NOMO-1 treated with dmso at 0.1 percent for 144 hours (cell line): ENCODE measurements at regions not wholly inside any gene's neighbourhood (a gene's known extent, or its start where the extent isn't known, plus 50 kb on each side); places are given as distances from the start of the nearest gene placed in this dataset.
"Not testable (repeated sequence)": the region's sequence is repeated elsewhere in the genome, so short reads cannot be mapped to it uniquely, and the experiment has no call there.

Source experiments
- DNase-seq: peaks from one replicate; lab custom pipeline; 2025; ENCODE audit not compliant: unreplicated experiment; lab: John Stamatoyannopoulos, UW

DNA sequence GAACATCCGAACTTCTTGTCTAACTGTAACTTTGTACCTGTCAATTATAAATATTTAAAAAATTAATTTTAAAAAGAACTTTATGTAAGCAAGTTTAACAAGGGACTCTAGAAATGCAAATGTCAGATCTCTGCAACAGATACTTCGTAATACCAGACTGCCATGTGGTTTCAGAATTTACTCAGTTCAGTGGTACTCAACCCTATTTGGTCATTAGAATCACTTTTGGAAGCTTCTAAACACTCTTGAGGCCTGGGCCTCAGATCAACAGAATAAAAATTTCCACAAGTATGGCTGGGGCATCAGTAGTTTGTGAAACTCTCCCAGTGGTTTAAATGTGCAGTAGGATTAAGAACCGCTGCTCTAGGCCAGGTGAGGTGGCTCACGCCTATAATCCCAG is 139.5 kb upstream of the SMYD2 start:
- DNase-seq: no peak

DNA sequence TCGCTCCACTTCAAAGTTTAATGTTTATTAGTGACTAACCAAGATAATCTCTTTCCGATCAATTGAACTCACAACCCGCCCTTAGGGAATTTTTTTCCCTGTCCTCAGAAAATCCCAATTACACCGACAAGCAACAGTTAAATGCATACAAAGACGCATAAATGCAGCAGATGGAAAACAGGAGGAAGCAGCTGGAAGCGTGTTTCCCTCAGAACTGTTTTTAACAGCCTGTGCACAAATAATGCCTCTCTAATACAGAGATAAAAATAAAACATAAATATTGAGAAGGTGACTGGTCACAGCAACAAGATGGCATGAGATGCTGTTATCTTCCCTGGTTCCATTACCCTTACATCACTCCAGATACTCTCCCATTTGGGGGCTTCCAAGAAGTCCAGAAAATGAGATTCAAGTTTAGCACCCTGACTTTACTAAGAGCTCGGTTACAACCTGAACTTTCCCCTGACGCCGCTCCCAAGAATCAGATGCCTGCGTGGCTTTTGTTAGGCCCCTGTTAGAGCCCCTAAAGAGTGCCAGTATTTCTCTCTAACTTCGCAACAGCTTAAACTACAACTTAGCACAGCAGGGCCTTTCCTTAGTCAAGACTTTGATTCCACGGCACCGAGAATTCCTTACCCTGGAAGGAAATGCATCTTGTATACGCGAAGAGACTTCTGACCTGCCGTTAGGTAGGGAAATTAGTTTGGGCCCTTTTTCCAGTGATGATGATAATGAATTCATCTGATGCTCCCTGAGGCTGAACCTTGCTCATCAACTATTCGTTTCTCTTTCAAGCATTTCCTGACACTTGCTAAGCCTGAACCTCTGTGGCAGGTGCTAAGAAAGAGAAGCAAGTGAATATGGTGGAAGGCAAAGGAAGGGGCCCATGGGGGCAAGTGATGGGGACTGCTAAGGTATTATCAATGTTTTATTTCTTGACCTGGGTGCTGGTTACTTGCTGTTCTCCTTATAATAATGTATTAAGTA is 137.7 kb upstream of the SMYD2 start:
- no peak for DNase-seq

DNA sequence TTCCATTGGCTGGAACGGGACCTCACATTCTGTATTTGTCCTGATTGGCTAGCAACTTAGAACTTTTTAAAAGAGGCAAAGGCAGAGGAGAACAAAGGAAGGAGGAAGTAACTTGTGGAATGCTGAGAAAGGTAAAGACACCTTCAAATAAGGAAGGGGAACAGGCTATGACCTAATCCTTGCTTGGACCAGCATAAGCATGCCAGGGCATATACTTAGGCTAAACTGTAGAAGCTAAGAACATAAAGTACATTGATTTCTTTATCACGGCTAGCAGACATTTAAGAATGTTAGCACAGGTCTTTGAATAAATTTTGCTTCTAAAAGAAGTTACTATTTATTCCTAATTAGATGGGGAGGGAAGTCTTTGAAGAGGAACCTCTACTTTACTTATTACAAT is 136.4 kb upstream of the SMYD2 start:
- DNase-seq: not testable (repeated sequence)

DNA sequence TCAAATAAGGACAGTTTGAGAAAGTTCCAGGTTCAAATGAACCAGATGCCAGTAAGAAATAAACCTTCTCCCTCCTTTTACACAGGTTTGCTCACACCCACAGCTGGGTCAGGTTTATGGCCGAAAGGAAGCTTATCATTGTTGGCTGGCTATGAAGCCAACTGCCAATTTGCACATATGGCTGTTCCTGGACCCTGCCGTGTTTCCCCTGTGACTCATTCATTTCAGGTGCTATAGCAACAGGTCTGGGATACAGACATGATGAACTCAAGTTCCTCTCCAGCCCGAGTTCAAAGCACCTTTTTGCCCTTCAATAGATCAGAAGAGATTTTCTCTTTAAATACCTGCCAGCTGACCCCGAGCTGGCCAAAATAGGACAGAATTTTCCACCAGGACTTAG is 134.4 kb upstream of the SMYD2 start:
- DNase-seq: no peak

DNA sequence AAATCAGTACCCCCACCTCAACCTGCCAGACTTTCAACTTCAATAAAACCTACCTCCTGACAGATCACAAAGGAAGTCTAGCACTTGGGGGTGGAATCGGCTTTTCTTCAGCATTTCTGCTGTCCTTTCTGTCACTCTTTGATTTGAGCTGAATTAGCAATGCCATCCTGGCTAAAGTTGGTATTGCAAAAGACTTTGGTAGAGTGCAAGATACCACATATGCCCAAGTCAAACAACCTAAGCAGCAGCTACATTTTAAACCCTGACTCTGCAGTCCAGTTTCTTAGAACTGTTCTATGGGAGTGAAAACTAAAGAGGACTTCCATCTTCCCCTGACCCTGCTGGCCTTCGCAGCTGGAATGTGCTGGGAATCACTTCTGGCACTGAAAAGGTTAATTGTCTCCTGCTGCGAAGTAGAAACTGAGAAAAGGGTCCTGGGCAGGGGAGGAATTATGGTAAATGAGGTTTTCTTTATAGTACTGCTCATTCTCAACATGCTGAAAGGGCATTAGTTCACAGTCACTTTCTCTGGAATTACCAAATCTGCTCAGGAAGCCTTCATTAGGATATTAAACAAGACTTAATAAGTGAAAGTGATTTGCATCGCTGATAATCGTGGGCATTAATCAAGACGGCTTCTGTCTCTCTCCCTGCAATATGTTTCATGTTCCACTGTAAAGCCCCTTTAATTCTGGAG is 126.2 kb upstream of the SMYD2 start:
- DNase-seq: no peak

DNA sequence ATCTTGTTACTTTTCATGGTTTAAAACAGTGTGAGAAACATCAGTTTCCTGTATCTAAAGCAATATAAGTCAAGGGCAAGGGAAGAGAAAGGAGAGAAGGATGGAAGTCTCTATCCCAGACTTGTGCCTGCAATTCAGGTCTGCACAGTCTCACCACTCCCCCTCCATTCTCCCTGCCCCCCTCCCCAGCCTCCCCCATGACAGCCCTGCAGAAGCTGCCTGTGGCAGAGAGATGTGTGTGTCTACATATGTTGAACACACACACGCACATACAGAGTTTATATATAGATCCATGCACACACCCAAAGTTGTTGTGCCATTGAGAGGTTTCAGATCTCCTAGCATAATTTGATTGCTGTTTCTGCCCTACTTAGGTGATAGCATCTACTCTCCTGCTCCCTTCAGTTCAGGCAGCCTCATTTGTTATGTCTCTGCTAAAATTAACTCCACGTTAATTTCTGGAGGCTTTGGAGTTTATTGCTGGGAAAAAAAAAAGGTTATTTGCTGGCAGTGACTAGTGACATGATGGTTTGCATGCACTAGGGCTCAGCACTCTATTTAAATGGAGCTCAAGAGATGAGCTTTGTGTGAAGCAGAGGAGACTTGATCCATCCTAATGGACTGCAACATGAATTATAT is 124.9 kb upstream of the SMYD2 start:
- no peak for DNase-seq

DNA sequence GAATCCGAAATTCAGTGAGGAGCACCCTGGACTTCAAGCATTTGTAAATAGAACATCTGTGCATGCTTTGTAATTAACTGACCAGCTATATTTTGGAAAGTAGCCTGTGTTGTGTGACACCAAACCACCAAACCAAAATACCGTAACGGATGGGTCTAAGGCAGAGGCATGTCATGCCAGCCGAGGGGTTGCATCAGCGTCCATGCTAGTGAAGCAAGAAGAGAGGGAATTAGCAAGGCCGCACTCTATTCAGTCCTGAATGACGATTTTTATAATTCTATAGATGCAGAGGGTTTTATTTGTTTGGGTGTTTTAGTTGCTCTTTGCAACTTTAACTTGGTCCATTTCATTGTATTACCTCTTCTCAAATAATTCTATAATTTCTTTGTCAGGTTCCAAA is 116.8 kb upstream of the SMYD2 start:
- no peak for DNase-seq

DNA sequence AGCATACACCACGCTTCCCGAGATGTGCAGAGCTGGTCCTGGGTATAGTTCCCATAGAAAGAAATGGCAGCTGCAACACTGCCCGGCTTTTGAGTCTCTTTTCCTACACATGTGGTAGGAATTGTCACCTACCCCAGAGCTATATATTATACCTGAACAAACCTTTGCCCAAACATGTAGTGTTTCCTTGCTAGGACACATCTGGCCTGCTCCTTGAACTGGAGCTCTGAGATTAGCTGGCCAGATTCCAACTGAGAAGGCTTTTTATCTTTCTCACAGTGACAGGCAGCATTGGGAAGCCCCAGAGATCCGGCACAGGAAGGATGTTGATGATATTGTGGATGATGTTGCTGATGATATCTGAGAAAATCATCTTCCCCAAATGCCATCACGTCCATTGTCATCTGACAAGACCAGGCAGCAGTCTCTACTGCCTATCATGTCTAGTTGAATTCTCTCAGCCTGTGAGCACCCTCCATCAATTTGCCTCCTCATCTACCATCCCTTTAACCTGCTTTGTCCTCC is 115.0 kb upstream of the SMYD2 start:
- no peak for DNase-seq

DNA sequence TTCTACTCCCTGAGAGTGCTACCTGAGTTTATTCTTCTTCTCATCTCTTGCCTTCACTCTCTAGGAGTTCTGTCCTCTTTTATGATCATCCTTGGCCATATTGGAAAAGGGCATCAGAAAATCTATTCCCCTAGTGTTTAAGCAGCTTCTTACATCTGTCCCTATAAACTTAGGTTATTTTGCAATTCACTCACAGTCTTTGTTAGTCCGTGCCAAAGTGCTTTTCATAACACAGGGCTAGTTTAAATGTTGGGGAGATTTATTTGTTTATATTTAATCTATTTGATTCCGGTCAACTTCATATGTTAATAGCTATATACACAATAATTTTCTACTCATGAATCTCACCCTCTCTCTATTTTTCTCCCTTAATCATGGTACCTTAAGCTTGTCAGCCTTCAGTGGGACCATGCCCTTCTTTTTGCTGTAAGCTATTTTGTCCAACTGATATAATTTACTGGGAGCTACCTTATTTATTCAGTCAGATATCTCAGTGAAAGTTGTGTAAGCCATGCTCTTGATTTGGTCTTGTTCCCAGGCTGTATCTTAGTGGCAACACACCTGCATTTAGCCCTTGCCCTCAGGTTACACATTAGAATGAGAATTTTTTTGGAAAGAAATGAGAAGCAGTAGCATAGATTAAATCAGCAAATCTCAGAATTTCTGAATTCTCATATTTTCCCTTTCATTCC is 106.3 kb upstream of the SMYD2 start:
- no peak for DNase-seq

DNA sequence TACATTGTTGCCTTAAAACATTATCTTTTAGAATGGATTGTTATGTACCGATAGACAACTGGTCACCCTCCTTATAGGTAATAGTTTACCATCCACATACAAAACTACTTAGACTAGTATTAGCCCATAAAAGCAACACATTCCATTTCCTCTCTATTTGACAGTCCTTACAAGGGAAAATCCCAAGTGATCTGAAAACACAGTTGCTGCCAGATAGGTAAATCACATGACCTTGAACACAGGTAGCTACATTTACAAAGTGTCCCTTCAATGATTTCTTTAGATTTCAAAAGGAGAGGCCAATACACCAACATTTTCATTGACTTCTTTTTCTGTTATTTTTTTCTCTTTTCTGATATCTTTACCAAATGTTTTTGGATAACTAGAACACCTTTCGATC is 102.9 kb upstream of the SMYD2 start:
- no peak for DNase-seq

DNA sequence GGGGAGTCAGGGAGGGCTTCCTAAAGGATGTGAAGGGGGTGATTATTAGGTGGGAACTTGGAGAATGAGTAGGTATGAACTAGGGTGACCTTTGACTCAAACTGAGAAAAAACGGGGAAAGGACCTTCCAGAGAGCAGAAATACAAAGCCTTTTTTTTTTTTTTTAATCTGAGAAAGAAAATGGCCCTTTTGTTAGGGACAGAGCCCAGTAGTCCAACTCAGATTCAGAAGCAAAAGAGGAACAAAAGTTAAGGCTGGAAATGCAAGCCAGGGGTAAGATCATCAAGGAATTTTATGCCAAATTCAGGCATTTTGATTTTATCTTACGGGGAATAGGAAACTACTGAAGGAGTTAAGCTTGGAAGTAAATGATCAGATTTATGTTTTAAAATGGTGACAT is 96.0 kb upstream of the SMYD2 start:
- no peak for DNase-seq

DNA sequence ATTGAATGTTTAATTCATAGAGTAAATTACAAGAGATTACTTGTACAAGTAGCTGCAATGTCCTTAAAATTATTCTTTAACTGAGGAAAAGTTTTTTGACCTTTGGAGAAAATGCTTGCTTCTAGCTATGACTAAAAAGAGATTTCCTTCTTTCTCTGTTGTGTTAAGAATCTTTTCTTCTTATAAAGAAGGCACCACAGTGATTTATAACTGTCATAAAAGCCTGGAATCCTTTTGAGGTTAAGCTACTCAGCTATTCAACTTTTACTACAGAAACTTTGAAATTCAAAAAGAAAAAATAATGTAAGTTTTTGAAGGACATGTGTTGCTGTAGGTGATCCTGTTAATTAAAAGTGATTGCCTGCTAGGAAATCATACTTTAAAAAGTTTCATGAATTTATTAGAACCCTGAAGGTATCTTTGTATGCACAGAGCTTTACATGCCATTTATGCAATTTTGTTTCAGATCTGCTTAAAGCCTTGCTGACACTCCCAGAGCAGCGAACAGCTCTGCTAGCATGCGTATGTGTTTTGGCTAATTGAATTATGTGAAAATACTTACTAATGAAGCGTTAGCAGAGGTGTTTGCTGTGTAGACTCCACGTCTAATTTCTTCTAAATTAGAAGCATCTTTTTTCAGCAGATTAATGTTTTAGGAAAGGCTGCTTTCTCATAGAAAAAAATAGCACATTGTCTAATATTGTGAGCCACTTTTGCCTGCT is 94.7 kb upstream of the SMYD2 start:
- DNase-seq: no peak

DNA sequence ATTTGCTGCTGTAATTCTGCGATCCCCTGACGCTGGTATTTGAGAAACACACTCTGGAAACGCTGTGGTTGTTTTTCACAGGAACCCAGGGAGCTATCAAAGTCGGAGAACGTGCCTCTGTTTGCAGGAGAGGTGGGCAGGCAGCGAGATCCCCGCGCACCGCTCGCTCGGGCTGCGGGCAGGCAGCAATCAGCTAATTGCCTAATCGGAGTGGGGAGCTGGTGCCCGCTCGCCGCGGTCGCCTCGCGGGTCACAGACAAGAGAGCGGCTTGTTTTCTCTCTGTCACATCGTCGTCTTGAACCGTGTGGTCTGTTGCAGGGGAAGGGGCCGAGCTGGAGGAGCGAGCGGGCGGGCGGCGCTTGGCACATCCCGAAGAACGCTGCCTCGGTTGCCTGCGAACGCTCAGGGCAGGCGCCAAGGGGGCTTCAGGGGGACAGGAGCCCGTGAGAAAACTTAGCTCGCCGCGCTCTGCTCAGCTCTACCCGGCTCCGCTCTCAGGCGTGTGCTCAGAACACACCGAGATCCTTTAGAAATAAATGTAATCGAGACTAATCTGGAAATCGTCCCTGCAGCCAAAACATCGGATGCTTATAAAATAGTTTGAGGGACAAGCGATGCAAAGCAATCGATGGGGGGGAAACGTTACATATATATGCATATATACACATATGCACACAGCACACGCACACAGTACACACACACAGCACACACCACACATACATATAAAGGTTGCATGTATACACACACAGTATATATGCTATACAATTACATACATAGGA is 93.6 kb upstream of the SMYD2 start:
- no peak for DNase-seq

DNA sequence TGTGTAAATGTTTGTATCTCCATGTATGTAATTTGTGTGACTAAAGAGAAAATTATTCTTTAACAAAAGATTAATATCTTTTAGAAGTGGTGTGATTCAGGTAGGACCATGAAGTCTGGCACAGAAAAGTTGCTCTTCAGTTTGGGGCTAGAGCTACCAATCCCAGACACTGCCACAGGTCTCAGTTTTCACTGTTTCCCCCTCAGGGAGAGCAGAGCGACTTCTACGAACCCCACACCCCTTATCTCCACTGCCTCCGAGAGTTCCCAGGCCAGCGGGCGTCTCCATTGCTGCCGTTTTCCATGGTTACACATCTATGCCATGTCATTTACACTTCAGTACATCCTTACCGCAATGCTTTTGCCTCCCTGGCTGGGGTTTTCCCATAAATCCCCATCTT is 93.0 kb upstream of the SMYD2 start:
- no peak for DNase-seq

DNA sequence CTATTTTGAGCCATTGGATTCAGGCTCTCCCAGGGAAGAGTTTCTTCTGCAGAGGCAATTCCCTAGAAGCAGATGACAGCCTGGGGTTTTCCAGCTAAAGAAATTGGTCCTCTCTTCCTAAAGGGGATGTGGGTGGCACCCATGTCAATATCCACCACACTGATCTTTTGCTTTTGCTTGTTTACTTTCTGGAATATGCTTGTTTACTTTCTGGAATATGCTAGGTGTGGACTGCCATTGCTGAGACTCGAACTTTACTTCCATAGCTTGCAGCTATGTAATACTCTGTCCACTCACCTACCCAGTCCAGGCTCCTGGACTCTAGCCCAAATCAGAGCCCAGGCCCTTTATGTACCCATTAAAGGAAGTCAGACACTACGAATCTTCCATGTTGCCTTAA is 92.1 kb upstream of the SMYD2 start:
- DNase-seq: no peak

DNA sequence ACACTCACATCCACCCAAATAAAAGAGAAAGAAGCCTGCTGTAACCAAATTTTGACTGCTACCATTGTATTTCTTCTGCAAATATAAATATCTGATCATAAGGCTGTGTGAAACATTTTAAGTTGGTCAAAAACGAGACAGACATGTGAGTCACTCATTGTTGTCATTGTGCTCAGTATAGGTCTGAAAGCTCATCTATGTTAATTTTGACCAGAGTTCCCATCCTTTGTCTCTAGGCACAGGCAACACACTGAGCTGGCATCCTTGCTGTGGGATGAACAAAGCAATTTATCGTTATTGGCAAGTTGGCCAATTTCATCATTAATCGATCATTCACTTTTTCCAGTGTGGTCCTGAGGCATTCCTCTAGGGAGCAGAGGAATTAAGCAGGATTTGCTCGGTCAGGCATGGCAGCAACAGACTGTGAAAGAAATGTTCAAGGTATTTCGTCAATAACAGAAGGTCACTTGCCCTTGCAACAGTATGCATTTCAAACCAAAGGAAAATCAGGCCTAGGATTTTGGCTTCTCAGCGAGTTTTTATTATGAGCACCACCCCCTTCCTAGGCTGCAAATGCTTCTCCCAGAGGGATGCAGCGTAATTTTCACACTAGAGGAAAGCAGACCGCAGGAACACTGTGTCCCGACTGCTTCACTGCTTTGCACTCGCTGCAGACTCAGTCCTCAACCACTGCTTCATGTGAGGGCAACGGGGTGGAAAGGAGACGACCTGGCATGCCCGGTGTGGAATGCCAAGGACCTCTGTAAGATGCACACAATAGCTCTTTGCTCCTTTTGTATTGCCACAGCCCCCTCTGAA is 87.9 kb upstream of the SMYD2 start:
- DNase-seq: no peak

DNA sequence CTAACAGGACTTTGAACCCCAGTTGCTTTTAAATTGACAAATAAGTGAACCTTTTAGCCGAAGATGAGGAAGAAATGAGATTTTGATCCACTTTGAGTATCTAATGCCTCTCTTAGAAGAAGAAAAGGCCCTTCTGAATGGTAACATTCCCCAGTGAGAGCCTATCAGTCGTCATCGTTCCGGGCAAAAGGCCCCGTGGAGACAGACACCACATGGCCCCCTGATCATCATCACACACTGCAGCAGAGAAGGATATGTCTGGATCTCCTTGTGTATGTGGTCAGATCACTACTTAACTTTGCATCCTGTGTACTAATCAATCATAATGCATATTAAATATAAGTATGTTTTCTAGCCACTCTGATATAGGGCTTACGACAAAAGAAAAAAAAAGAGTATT is 87.3 kb upstream of the SMYD2 start:
- no peak for DNase-seq

DNA sequence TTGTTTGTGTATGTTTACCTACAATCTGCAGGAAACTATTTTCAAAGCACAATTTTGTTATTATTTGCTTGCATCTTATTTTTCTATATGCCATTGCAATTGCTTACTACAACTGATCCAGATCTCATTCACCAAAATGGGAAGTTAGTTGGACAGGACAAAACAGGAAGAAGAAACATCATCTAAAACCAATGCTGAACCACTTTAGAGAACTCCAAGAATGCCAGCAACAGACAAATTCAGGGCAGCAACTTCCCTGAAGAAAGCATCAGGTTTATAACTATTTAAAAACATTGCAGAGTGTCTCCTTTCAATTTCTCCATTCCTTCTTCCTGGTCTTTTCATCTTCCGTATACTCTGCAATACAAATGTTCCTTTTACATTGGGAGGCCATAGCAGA is 82.4 kb upstream of the SMYD2 start:
- DNase-seq: no peak

DNA sequence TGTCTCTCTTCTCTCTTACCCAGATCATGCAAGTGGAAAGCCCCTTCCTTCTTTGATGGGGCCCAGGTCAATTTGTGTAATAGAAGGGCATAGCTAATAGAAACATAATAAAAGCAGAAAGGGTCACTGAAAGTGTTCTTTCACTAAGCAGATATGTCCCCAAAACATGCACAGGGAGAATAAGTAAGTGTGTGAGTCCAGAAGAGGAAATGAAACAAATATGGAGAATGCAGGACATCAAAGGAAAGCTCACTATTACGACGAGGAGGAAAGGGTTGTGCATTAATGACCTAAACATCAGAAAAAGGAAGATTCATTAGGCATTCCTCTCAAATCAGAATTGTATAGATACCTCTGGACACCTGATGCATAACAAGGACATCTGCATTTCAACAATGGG is 81.4 kb upstream of the SMYD2 start:
- DNase-seq: no peak
